NCI-H1105 (cell line): ENCODE measurements at regions not wholly inside any gene's neighbourhood (a gene's known extent, or its start where the extent isn't known, plus 50 kb on each side); places are given as distances from the start of the nearest gene placed in this dataset.

Experiments
- DNase-seq: peaks from one replicate; lab custom pipeline; 2025; lab: John Stamatoyannopoulos, UW

- no peak for DNase-seq
Observed at GRCh38 chr22:23522623-23523251, 57.4 kb downstream of the IGLL1 start.

- DNase-seq, result peak; percentile 94
Observed at GRCh38 chr22:23521441-23522113, 58.5 kb downstream of the IGLL1 start.

- peak; percentile 48 for DNase-seq
Observed at GRCh38 chr22:23520863-23521440, 59.1 kb downstream of the IGLL1 start.

GRCh38 chr22:23519442-23520157, 60.5 kb downstream of the IGLL1 start:
- DNase-seq, result no peak

GRCh38 chr22:23518376-23519187, 61.5 kb downstream of the IGLL1 start:
- no peak for DNase-seq

- DNase-seq, result no peak
Observed at GRCh38 chr22:23517804-23518375, 62.2 kb downstream of the IGLL1 start.

GRCh38 chr22:23516304-23516703, 63.8 kb downstream of the IGLL1 start:
- DNase-seq, result no peak

- DNase-seq, result no peak
Observed at GRCh38 chr22:23514322-23515038, 65.6 kb downstream of the IGLL1 start.

GRCh38 chr22:23513705-23514104, 66.4 kb downstream of the IGLL1 start:
- no peak for DNase-seq

GRCh38 chr22:23513133-23513532, 67.0 kb downstream of the IGLL1 start:
- no peak for DNase-seq

- no peak for DNase-seq
Observed at GRCh38 chr22:23512721-23513120, 67.4 kb downstream of the IGLL1 start.

- no peak for DNase-seq
Observed at GRCh38 chr22:23512348-23512705, 67.8 kb downstream of the IGLL1 start.

- no peak for DNase-seq
Observed at GRCh38 chr22:23511627-23512347, 68.3 kb downstream of the IGLL1 start.

- DNase-seq, result no peak
Observed at GRCh38 chr22:23509571-23510302, 70.4 kb downstream of the IGLL1 start.

GRCh38 chr22:23504516-23504915, 75.6 kb downstream of the IGLL1 start:
- DNase-seq, result no peak

- DNase-seq, result no peak
Observed at GRCh38 chr22:23503736-23504440, 76.2 kb downstream of the IGLL1 start.

GRCh38 chr22:23503142-23503541, 76.9 kb downstream of the IGLL1 start:
- DNase-seq, result no peak

- no peak for DNase-seq
Observed at GRCh38 chr22:23501708-23502107, 78.4 kb downstream of the IGLL1 start.

- DNase-seq, result no peak
Observed at GRCh38 chr22:23501261-23501619, 78.8 kb downstream of the IGLL1 start.
